ENCODE measurements at regions not wholly inside any gene's neighbourhood (a gene's known extent, or its start where the extent isn't known, plus 50 kb on each side); places are given as distances from the start of the nearest gene placed in this dataset.

DNA sequence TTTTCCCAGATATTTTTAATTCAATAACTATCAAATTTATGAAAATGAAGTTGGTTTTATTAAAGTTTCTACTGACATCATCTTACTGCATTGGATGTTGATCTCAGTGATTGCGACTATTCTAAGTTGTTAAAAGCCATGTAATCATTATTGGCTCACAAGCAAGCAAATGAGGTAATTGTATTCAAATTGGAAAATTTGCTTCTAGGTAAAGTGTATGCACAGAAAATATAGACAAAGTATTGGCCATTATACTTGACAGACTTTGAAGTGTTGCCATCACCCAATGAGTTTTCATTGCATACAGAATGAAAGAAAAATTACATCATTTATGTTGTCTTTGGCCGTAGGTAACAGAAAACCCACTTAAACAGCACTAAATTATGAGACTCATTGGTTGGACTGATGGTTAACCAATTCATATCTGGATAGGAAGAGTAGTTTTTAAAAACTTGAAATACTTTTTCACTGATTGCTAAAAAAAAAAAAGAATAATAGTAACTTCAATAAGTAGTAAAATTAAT lies 299.2 kb downstream of the USP25 start:
- Histone ChIP-seq H4K8ac (ENCODE audit: low read depth, low read length) (no peak overlapping the region), H3K4ac (ENCODE audit: low read length) (no peak overlapping the region), H2BK15ac (ENCODE audit: low read length) (no peak overlapping the region), H3K18ac (ENCODE audit: low read length) (no peak overlapping the region), H3K14ac (ENCODE audit: low read length) (no peak overlapping the region), H3K4me1 (ENCODE audit: control insufficient read depth in 2 of 2, insufficient read depth in 1 of 2, low read depth in 1 of 2, low read length in 2 of 2) (no peaks in the 10 kb centered on the region), H3K27me3 (ENCODE audit: control insufficient read depth in 3 of 3, insufficient read depth in 3 of 3, low read depth in 1 of 3, low read length in 3 of 3) (no peaks in the 10 kb centered on the region), H3K9me3 (replicated peaks in 1 of 2; ENCODE audit: control insufficient read depth in 2 of 2, insufficient read depth in 1 of 2, low read depth in 1 of 2, low read length in 2 of 2) (no peaks in the 10 kb centered on the region), H3K23ac (ENCODE audit: low read depth, low read length, poor library complexity) (no peak overlapping the region), H3K9ac (ENCODE audit: low read depth, low read length, poor library complexity) (no peak overlapping the region), H3K36me3 (replicated peaks in 1 of 2; ENCODE audit: control insufficient read depth in 2 of 2, insufficient read depth in 2 of 2, low read length in 2 of 2) (no peaks in the 10 kb centered on the region), H4K91ac (ENCODE audit: low read depth, low read length, poor library complexity) (no peak overlapping the region), H2AFZ (ENCODE audit: low read length) (no peak overlapping the region), H2AK5ac (ENCODE audit: low read depth, low read length) (no peak overlapping the region), H2BK120ac (ENCODE audit: low read depth, low read length) (no peak overlapping the region), H2BK12ac (ENCODE audit: low read length) (no peak overlapping the region), H2BK5ac (ENCODE audit: low read length) (no peak overlapping the region), H3K79me1 (ENCODE audit: low read depth, low read length) (no peaks in the 10 kb centered on the region), H3K27ac (replicated peaks; ENCODE audit: low read length) (no peak overlapping the region), H3K4me3 (ENCODE audit: low read length in 2 of 2) (no peak overlapping the region), H3K4me2 (ENCODE audit: insufficient read depth, low read length, poor library complexity, severe bottlenecking) (no peak overlapping the region)
- DNase-seq (ENCODE audit: low spot score) = no peak
- no CpG with 5 or more reads among the region's 2 CpGs for WGBS, 2 donors (ENCODE audit: extremely low coverage in 2 of 2, insufficient read length in 2 of 2, insufficient replicate concordance in 1 of 2)

DNA sequence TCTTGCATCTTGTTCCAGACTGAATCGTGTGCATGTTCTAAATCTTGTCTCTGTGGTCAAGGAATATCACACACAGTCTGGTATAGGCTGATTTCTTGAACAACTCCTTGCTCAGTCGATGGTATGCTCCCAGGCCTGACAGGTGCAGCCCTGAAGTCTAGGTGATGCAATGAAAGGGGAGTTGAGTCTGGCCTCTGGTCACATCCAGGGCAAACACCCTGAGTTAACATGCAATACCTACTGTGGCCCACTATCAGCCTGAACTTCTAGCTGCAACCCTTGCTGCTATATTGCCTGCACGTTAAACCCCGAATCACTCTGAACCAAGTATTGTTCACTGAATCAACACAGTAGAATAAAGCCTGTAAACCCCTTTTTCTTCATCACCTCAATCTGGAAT lies 303.4 kb downstream of the USP25 start:
- H2AK5ac ChIP-seq (ENCODE audit: low read depth, low read length) = no peak overlapping the region
- H2AFZ ChIP-seq (ENCODE audit: low read length) = no peak overlapping the region
- H3K18ac ChIP-seq (ENCODE audit: low read length) = no peak overlapping the region
- no peaks in the 10 kb centered on the region for H3K4me1 ChIP-seq (ENCODE audit: control insufficient read depth in 2 of 2, insufficient read depth in 1 of 2, low read depth in 1 of 2, low read length in 2 of 2)
- no peak overlapping the region for H3K4me2 ChIP-seq (ENCODE audit: insufficient read depth, low read length, poor library complexity, severe bottlenecking)
- H3K27ac ChIP-seq (replicated peaks; ENCODE audit: low read length) = no peak overlapping the region
- WGBS, 2 donors (ENCODE audit: extremely low coverage in 2 of 2, insufficient read length in 2 of 2, insufficient replicate concordance in 1 of 2) = no CpG with 5 or more reads among the region's 4 CpGs
- H2BK12ac ChIP-seq (ENCODE audit: low read length) = no peak overlapping the region
- H3K23ac ChIP-seq (ENCODE audit: low read depth, low read length, poor library complexity) = no peak overlapping the region
- no peak overlapping the region for H3K4ac ChIP-seq (ENCODE audit: low read length)
- no peak overlapping the region for H3K4me3 ChIP-seq (ENCODE audit: low read length in 2 of 2)
- no peak overlapping the region for H2BK5ac ChIP-seq (ENCODE audit: low read length)
- no peaks in the 10 kb centered on the region for H3K27me3 ChIP-seq (ENCODE audit: control insufficient read depth in 3 of 3, insufficient read depth in 3 of 3, low read depth in 1 of 3, low read length in 3 of 3)
- no peak overlapping the region for H3K9ac ChIP-seq (ENCODE audit: low read depth, low read length, poor library complexity)
- no peaks in the 10 kb centered on the region for H3K9me3 ChIP-seq (replicated peaks in 1 of 2; ENCODE audit: control insufficient read depth in 2 of 2, insufficient read depth in 1 of 2, low read depth in 1 of 2, low read length in 2 of 2)
- H4K91ac ChIP-seq (ENCODE audit: low read depth, low read length, poor library complexity) = no peak overlapping the region
- no peak overlapping the region for H2BK120ac ChIP-seq (ENCODE audit: low read depth, low read length)
- no peak for DNase-seq (ENCODE audit: low spot score)
- no peaks in the 10 kb centered on the region for H3K79me1 ChIP-seq (ENCODE audit: low read depth, low read length)
- H2BK15ac ChIP-seq (ENCODE audit: low read length) = no peak overlapping the region
- no peaks in the 10 kb centered on the region for H3K36me3 ChIP-seq (replicated peaks in 1 of 2; ENCODE audit: control insufficient read depth in 2 of 2, insufficient read depth in 2 of 2, low read length in 2 of 2)
- H4K8ac ChIP-seq (ENCODE audit: low read depth, low read length) = no peak overlapping the region
- no peak overlapping the region for H3K14ac ChIP-seq (ENCODE audit: low read length)

DNA sequence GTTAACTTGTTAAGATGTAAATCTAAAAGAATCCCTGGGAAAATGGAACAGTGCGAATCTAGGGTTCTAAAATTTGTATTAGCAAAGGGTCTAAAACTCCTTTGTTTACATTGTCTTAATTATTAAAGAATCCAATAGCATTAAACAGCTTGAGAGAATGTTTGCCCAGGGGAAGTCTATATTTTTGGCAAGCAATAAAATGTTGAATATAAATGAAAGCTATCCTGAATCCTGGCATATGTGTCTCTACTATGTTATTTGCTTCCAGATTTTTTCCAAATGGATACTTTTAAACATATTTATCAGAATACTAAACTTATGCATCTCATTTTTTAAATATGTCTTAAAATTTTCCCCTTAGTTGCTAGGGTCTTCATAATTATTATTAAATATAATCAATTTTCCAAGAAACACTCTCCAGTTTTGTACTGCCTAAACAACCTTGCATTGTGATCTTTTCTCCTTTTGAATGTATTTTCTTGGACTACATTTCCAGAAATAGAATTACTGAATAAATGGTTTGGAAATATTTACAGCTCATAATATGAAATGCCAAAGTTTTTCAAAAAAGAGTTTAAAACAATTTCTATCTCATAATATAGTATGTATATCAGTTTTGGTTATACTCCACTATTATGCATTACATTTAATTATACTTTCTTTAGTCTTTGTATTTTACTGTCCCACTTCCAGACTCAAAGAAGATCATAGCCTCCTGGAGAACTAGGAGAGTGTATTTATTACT lies 304.8 kb downstream of the USP25 start:
- no CpG with 5 or more reads among the region's 1 CpG for WGBS, 2 donors (ENCODE audit: extremely low coverage in 2 of 2, insufficient read length in 2 of 2, insufficient replicate concordance in 1 of 2)

DNA sequence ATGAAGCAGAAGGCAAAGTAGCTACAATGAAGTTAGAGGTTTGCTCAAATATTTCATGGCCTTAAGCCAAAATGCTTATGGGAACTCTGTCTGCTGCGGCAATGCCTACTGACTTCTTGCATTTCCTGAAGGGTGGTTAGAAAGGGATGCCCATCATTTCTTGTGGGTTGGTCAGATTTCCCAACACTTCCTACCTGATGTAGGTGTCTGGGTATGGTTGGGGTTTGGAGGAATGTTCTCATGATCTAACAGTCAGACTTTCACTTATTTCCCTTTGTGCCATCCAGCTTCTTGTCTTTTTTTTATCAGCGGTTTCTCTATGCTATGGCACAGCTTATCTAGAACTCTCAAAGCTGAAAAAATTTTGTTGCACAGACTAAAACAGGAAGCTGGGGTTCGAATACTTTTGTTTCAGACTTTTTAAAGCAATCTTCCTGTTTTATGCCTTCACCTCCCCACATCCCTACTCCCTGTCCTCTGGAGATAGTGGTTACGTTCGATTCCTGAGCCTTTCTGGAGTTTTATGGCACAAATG lies 307.7 kb downstream of the USP25 start:
- WGBS, 2 donors (ENCODE audit: extremely low coverage in 2 of 2, insufficient read length in 2 of 2, insufficient replicate concordance in 1 of 2) = no CpG with 5 or more reads among the region's 5 CpGs
- no peak for DNase-seq (ENCODE audit: low spot score)
- no peak overlapping the region for H3K27ac ChIP-seq (replicated peaks; ENCODE audit: low read length)

More for the DNA sequence above, 304.8 kb downstream of the USP25 start:
- no peak overlapping the region for H3K4ac ChIP-seq (ENCODE audit: low read length)
- H3K27ac ChIP-seq (replicated peaks; ENCODE audit: low read length) = no peak overlapping the region
- H2AK5ac ChIP-seq (ENCODE audit: low read depth, low read length) = no peak overlapping the region
- no peaks in the 10 kb centered on the region for H3K36me3 ChIP-seq (replicated peaks in 1 of 2; ENCODE audit: control insufficient read depth in 2 of 2, insufficient read depth in 2 of 2, low read length in 2 of 2)
- H3K9ac ChIP-seq (ENCODE audit: low read depth, low read length, poor library complexity) = no peak overlapping the region
- H4K8ac ChIP-seq (ENCODE audit: low read depth, low read length) = no peak overlapping the region
- H3K9me3 ChIP-seq (replicated peaks in 1 of 2; ENCODE audit: control insufficient read depth in 2 of 2, insufficient read depth in 1 of 2, low read depth in 1 of 2, low read length in 2 of 2) = no peaks in the 10 kb centered on the region
- no peak overlapping the region for H2BK12ac ChIP-seq (ENCODE audit: low read length)
- no peak overlapping the region for H3K4me3 ChIP-seq (ENCODE audit: low read length in 2 of 2)
- DNase-seq (ENCODE audit: low spot score) = no peak
- H3K14ac ChIP-seq (ENCODE audit: low read length) = no peak overlapping the region
- no peak overlapping the region for H4K91ac ChIP-seq (ENCODE audit: low read depth, low read length, poor library complexity)
- H3K18ac ChIP-seq (ENCODE audit: low read length) = no peak overlapping the region
- H2BK5ac ChIP-seq (ENCODE audit: low read length) = no peak overlapping the region
- no peak overlapping the region for H2BK15ac ChIP-seq (ENCODE audit: low read length)
- H3K23ac ChIP-seq (ENCODE audit: low read depth, low read length, poor library complexity) = no peak overlapping the region
- H3K27me3 ChIP-seq (ENCODE audit: control insufficient read depth in 3 of 3, insufficient read depth in 3 of 3, low read depth in 1 of 3, low read length in 3 of 3) = no peaks in the 10 kb centered on the region
- H2BK120ac ChIP-seq (ENCODE audit: low read depth, low read length) = no peak overlapping the region
- no peaks in the 10 kb centered on the region for H3K79me1 ChIP-seq (ENCODE audit: low read depth, low read length)
- no peak overlapping the region for H3K4me2 ChIP-seq (ENCODE audit: insufficient read depth, low read length, poor library complexity, severe bottlenecking)
- H3K4me1 ChIP-seq (ENCODE audit: control insufficient read depth in 2 of 2, insufficient read depth in 1 of 2, low read depth in 1 of 2, low read length in 2 of 2) = no peaks in the 10 kb centered on the region
- H2AFZ ChIP-seq (ENCODE audit: low read length) = no peak overlapping the region

More for the DNA sequence above, 307.7 kb downstream of the USP25 start:
- Histone ChIP-seq H3K4ac (ENCODE audit: low read length) (no peak overlapping the region), H2BK12ac (ENCODE audit: low read length) (no peak overlapping the region), H2BK5ac (ENCODE audit: low read length) (no peak overlapping the region), H3K4me3 (ENCODE audit: low read length in 2 of 2) (no peak overlapping the region), H3K36me3 (replicated peaks in 1 of 2; ENCODE audit: control insufficient read depth in 2 of 2, insufficient read depth in 2 of 2, low read length in 2 of 2) (no peaks in the 10 kb centered on the region), H3K4me1 (ENCODE audit: control insufficient read depth in 2 of 2, insufficient read depth in 1 of 2, low read depth in 1 of 2, low read length in 2 of 2) (no peaks in the 10 kb centered on the region), H4K91ac (ENCODE audit: low read depth, low read length, poor library complexity) (no peak overlapping the region), H2AFZ (ENCODE audit: low read length) (no peak overlapping the region), H3K4me2 (ENCODE audit: insufficient read depth, low read length, poor library complexity, severe bottlenecking) (no peak overlapping the region), H3K79me1 (ENCODE audit: low read depth, low read length) (no peaks in the 10 kb centered on the region), H2BK120ac (ENCODE audit: low read depth, low read length) (no peak overlapping the region), H3K9ac (ENCODE audit: low read depth, low read length, poor library complexity) (no peak overlapping the region), H3K18ac (ENCODE audit: low read length) (no peak overlapping the region), H3K14ac (ENCODE audit: low read length) (no peak overlapping the region), H3K9me3 (replicated peaks in 1 of 2; ENCODE audit: control insufficient read depth in 2 of 2, insufficient read depth in 1 of 2, low read depth in 1 of 2, low read length in 2 of 2) (peaks cover 0 to 4% of the 10 kb centered on the region in 2 donors), H2BK15ac (ENCODE audit: low read length) (no peak overlapping the region), H3K27me3 (ENCODE audit: control insufficient read depth in 3 of 3, insufficient read depth in 3 of 3, low read depth in 1 of 3, low read length in 3 of 3) (no peaks in the 10 kb centered on the region), H3K23ac (ENCODE audit: low read depth, low read length, poor library complexity) (no peak overlapping the region), H4K8ac (ENCODE audit: low read depth, low read length) (no peak overlapping the region), H2AK5ac (ENCODE audit: low read depth, low read length) (no peak overlapping the region)

Data from neuronal stem cell (in vitro differentiated cells).